ENCODE measurements at regions not wholly inside any gene's neighbourhood (a gene's known extent, or its start where the extent isn't known, plus 50 kb on each side); places are given as distances from the start of the nearest gene placed in this dataset.

- TF ChIP-seq, protein P1, sequence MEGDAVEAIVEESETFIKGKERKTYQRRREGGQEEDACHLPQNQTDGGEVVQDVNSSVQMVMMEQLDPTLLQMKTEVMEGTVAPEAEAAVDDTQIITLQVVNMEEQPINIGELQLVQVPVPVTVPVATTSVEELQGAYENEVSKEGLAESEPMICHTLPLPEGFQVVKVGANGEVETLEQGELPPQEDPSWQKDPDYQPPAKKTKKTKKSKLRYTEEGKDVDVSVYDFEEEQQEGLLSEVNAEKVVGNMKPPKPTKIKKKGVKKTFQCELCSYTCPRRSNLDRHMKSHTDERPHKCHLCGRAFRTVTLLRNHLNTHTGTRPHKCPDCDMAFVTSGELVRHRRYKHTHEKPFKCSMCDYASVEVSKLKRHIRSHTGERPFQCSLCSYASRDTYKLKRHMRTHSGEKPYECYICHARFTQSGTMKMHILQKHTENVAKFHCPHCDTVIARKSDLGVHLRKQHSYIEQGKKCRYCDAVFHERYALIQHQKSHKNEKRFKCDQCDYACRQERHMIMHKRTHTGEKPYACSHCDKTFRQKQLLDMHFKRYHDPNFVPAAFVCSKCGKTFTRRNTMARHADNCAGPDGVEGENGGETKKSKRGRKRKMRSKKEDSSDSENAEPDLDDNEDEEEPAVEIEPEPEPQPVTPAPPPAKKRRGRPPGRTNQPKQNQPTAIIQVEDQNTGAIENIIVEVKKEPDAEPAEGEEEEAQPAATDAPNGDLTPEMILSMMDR (IDR thresholded peaks at IDR 0.05; ENCODE audit: extremely low read depth in 1 of 2, insufficient read depth in 1 of 2, low read depth in 1 of 2, low read length in 2 of 2): no peak
- TF ChIP-seq EZH2 (IDR thresholded peaks at IDR 0.05; ENCODE audit: borderline replicate concordance, low read depth, low read length, severe bottlenecking) (no peak), POLR2A (IDR thresholded peaks at IDR 0.05; ENCODE audit: low read depth, low read length) (no peak), MYC (IDR thresholded peaks at IDR 0.05; ENCODE audit: low read depth, low read length) (no peak), POLR2AphosphoS5 (IDR thresholded peaks at IDR 0.05; ENCODE audit: insufficient read depth, low read depth, low read length) (no peak), JUN (IDR thresholded peaks at IDR 0.05; ENCODE audit: borderline replicate concordance, insufficient read depth, insufficient read length, low read depth) (no peak)
Measured at GRCh38 chr5:159469496-159470372, 139.4 kb upstream of the IL12B start.
